WTC11 (cell line): ENCODE measurements at regions not wholly inside any gene's neighbourhood (a gene's known extent, or its start where the extent isn't known, plus 50 kb on each side); places are given as distances from the start of the nearest gene placed in this dataset.

Experiments used
- ATAC-seq: fragments of 200-7000 bp; cut with Tn5 transposase; 2 replicates; pipeline ENCODE4 v1.10.0; 2021; ENCODE audit warnings: mild to moderate bottlenecking, moderate library complexity
- CTCF ChIA-PET: fragments of 300-600 bp; sonication (Branson Sonifier 250); formaldehyde crosslinking; loops from one replicate; lab custom pipeline; 2021; ENCODE audit warnings: antibody characterized with exemption; lab: Charles Lee
- POLR2A ChIA-PET: fragments of 350-600 bp; sonication (Branson Sonifier 250); formaldehyde crosslinking; loops from one replicate; lab custom pipeline; 2021; ENCODE audit warnings: antibody characterized with exemption; lab: Charles Lee
- DNase-seq: peaks from one replicate; pipeline ENCODE4 v3.0.0; 2021; ENCODE audit warnings: low spot score
- H3K27ac Mint-ChIP-seq: 2 replicates; pipeline ENCODE4 v1.8.0; 2021; ENCODE audit warnings: mixed read lengths
- H3K27me3 Mint-ChIP-seq: 2 replicates; pipeline ENCODE4 v1.8.0; 2021; ENCODE audit warnings: low read depth, mild to moderate bottlenecking, moderate library complexity, mixed read lengths
- H3K36me3 Mint-ChIP-seq: 2 replicates; pipeline ENCODE4 v1.8.0; 2021; ENCODE audit warnings: mixed read lengths
- H3K4me1 Mint-ChIP-seq: 2 replicates; pipeline ENCODE4 v1.8.0; 2022; ENCODE audit warnings: mixed read lengths
- H3K4me3 Mint-ChIP-seq: 2 replicates; pipeline ENCODE4 v1.8.0; 2021; ENCODE audit warnings: mild to moderate bottlenecking, moderate library complexity, mixed read lengths
- H3K9me3 Mint-ChIP-seq: 2 replicates; pipeline ENCODE4 v1.8.0; 2021; ENCODE audit warnings: mixed read lengths
- FOXJ3 ChIP-seq: sonication (generic); formaldehyde crosslinking; IDR thresholded peaks from 2 replicates; pipeline ENCODE4 v1.9.0; 2021; ENCODE audit warnings: missing genetic modification reagents, mild to moderate bottlenecking, borderline replicate concordance
- GRHL2 ChIP-seq: fragments of 250-450 bp; sonication (Bioruptor Pico); IDR thresholded peaks from 2 replicates; pipeline ENCODE4 v1.8.0; 2022; ENCODE audit warnings: mild to moderate bottlenecking, moderate library complexity; ENCODE audit not compliant: insufficient replicate concordance, severe bottlenecking
- JAZF1 ChIP-seq: fragments of 250-450 bp; sonication (Bioruptor Pico); IDR thresholded peaks from 2 replicates; pipeline ENCODE4 v1.9.0; 2021; ENCODE audit warnings: moderate library complexity, mild to moderate bottlenecking, inconsistent platforms
- NFATC4 ChIP-seq: fragments of 250-450 bp; sonication (Bioruptor Pico); IDR thresholded peaks from 2 replicates; pipeline ENCODE4 v1.9.0; 2021; ENCODE audit warnings: mild to moderate bottlenecking
- NFE2L1 ChIP-seq: sonication (generic); formaldehyde crosslinking; IDR thresholded peaks from 2 replicates; pipeline ENCODE4 v1.8.1; 2023; ENCODE audit warnings: missing genetic modification reagents
- NFYB ChIP-seq: sonication (generic); formaldehyde crosslinking; conservative IDR thresholded peaks from 2 replicates; pipeline ENCODE4 v1.8.0; 2022; ENCODE audit warnings: low read depth, missing genetic modification reagents
- NR2C2 ChIP-seq: sonication (generic); formaldehyde crosslinking; IDR thresholded peaks from 2 replicates; pipeline ENCODE4 v1.8.0; 2022; ENCODE audit warnings: mild to moderate bottlenecking, missing genetic modification reagents
- TCF7 ChIP-seq: sonication (generic); formaldehyde crosslinking; IDR thresholded peaks from 2 replicates; pipeline ENCODE4 v1.8.0; 2022; ENCODE audit warnings: mild to moderate bottlenecking, low read depth, missing genetic modification reagents, moderate library complexity
- ZNF219 ChIP-seq: sonication (generic); formaldehyde crosslinking; IDR thresholded peaks from 2 replicates; pipeline ENCODE4 v1.8.0; 2023; ENCODE audit warnings: missing genetic modification reagents, mild to moderate bottlenecking, borderline replicate concordance
- TF ChIP-seq, protein P1 (sequence below): sonication (generic); formaldehyde crosslinking; IDR thresholded peaks from 2 replicates; pipeline ENCODE4 v1.8.1; 2023; ENCODE audit warnings: mild to moderate bottlenecking, missing genetic modification reagents, moderate library complexity
- TF ChIP-seq, protein P2 (sequence below): fragments of 250-450 bp; sonication (Bioruptor Pico); IDR thresholded peaks from 2 replicates; pipeline ENCODE4 v1.9.0; 2021; ENCODE audit warnings: mild to moderate bottlenecking
- TF ChIP-seq, protein P3 (sequence below): sonication (generic); formaldehyde crosslinking; IDR thresholded peaks from 2 replicates; pipeline ENCODE4 v1.8.1; 2022; ENCODE audit warnings: missing genetic modification reagents, borderline replicate concordance
- TF ChIP-seq, protein P4 (sequence below): sonication (generic); formaldehyde crosslinking; IDR thresholded peaks from 2 replicates; pipeline ENCODE4 v1.8.1; 2022; ENCODE audit warnings: low read depth, mild to moderate bottlenecking, moderate library complexity, missing genetic modification reagents, borderline replicate concordance
- TF ChIP-seq, protein P5 (sequence below): sonication (generic); formaldehyde crosslinking; IDR thresholded peaks from 2 replicates; pipeline ENCODE4 v1.8.1; 2023; ENCODE audit warnings: mild to moderate bottlenecking, moderate library complexity, missing genetic modification reagents
- TF ChIP-seq, protein P6 (sequence below): sonication (generic); formaldehyde crosslinking; IDR thresholded peaks from 2 replicates; pipeline ENCODE4 v1.8.1; 2023; ENCODE audit warnings: mild to moderate bottlenecking, missing genetic modification reagents
- TF ChIP-seq, protein P7 (sequence below): sonication (generic); formaldehyde crosslinking; IDR thresholded peaks from 2 replicates; pipeline ENCODE4 v1.8.1; 2023; ENCODE audit warnings: mild to moderate bottlenecking, missing genetic modification reagents, moderate library complexity
- TF ChIP-seq, protein P8 (sequence below): sonication (generic); formaldehyde crosslinking; conservative IDR thresholded peaks from 2 replicates; pipeline ENCODE4 v1.8.1; 2022; ENCODE audit warnings: mild to moderate bottlenecking, missing genetic modification reagents
- TF ChIP-seq, protein P9 (sequence below): fragments of 250-450 bp; sonication (Bioruptor Pico); IDR thresholded peaks from 2 replicates; pipeline ENCODE4 v1.9.0; 2021; ENCODE audit warnings: mild to moderate bottlenecking

DNA sequence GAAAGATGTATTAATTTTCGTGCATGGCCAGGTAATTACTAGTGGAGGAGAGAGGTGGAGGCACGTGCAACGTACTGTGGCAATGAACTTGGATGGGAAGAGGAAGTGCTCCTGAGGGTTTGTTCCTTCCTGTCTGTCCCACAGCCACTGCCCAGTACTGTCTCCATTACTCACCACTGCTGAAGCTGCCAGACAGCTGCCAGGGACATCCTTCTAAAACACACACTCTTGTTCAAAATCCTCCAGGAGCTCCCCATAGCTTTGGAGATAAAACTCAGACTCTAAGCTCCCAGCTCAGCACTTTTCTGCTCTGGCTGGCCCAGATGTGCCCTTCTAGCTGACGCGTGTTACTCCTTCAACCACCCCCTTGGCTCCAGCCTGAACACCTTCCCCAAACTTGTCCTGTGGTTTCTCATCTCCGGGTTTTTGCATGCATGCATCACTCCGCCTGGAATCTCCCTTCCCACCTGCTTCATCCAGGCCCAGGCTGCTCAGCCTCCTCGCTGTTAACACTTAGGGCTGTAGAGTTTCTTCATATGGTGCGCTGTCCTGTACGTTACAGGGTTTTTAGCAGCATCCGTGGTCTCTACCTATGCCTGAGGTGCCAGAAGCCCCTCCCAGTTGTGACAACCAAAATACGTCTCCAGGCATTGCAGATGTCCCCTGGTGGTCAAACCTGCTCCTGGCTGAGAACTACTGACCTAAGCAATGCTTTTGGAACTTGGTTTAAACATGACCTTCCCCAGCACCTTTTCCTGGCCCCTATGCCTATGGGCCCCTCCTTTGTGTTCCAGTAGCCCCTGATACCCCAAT, 69.5 kb downstream of the C11orf91 start:
- Mint-ChIP-seq H3K36me3 (peaks cover 19% of the 10 kb centered on the region), H3K27me3 (peaks cover 3% of the 10 kb centered on the region; the same call in 1 of the 2 replicates), H3K27ac (no peak overlapping the region), H3K9me3 (peaks cover 31% of the 10 kb centered on the region), H3K4me3 (no peak overlapping the region), H3K4me1 (peaks cover 7% of the 10 kb centered on the region)
- ATAC-seq (no peak), DNase-seq (no peak)
- POLR2A ChIA-PET, result no interaction called here
- CTCF ChIA-PET, result no interaction called here
- no peak for TF ChIP-seq NFYB (CRISPR knock-in tag)
- no peak for TF ChIP-seq NR2C2 (CRISPR knock-in tag)
- no peak for TF ChIP-seq ZNF219 (CRISPR knock-in tag)
- TF ChIP-seq, protein P1, sequence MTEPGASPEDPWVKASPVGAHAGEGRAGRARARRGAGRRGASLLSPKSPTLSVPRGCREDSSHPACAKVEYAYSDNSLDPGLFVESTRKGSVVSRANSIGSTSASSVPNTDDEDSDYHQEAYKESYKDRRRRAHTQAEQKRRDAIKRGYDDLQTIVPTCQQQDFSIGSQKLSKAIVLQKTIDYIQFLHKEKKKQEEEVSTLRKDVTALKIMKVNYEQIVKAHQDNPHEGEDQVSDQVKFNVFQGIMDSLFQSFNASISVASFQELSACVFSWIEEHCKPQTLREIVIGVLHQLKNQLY (CRISPR knock-in tag), result no peak
- no peak for TF ChIP-seq TCF7 (CRISPR knock-in tag)
- no peak for TF ChIP-seq NFE2L1 (CRISPR knock-in tag)
- TF ChIP-seq, protein P2, sequence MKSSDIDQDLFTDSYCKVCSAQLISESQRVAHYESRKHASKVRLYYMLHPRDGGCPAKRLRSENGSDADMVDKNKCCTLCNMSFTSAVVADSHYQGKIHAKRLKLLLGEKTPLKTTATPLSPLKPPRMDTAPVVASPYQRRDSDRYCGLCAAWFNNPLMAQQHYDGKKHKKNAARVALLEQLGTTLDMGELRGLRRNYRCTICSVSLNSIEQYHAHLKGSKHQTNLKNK, result no peak
- no peak for TF ChIP-seq FOXJ3 (CRISPR knock-in tag)
- TF ChIP-seq, protein P3, sequence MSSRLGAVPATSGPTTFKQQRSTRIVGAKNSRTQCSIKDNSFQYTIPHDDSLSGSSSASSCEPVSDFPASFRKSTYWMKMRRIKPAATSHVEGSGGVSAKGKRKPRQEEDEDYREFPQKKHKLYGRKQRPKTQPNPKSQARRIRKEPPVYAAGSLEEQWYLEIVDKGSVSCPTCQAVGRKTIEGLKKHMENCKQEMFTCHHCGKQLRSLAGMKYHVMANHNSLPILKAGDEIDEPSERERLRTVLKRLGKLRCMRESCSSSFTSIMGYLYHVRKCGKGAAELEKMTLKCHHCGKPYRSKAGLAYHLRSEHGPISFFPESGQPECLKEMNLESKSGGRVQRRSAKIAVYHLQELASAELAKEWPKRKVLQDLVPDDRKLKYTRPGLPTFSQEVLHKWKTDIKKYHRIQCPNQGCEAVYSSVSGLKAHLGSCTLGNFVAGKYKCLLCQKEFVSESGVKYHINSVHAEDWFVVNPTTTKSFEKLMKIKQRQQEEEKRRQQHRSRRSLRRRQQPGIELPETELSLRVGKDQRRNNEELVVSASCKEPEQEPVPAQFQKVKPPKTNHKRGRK (CRISPR knock-in tag), result no peak
- no peak for TF ChIP-seq NFATC4 (CRISPR knock-in tag)
- TF ChIP-seq, protein P4, sequence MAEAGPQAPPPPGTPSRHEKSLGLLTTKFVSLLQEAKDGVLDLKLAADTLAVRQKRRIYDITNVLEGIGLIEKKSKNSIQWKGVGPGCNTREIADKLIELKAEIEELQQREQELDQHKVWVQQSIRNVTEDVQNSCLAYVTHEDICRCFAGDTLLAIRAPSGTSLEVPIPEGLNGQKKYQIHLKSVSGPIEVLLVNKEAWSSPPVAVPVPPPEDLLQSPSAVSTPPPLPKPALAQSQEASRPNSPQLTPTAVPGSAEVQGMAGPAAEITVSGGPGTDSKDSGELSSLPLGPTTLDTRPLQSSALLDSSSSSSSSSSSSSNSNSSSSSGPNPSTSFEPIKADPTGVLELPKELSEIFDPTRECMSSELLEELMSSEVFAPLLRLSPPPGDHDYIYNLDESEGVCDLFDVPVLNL (CRISPR knock-in tag), result no peak
- TF ChIP-seq, protein P5, sequence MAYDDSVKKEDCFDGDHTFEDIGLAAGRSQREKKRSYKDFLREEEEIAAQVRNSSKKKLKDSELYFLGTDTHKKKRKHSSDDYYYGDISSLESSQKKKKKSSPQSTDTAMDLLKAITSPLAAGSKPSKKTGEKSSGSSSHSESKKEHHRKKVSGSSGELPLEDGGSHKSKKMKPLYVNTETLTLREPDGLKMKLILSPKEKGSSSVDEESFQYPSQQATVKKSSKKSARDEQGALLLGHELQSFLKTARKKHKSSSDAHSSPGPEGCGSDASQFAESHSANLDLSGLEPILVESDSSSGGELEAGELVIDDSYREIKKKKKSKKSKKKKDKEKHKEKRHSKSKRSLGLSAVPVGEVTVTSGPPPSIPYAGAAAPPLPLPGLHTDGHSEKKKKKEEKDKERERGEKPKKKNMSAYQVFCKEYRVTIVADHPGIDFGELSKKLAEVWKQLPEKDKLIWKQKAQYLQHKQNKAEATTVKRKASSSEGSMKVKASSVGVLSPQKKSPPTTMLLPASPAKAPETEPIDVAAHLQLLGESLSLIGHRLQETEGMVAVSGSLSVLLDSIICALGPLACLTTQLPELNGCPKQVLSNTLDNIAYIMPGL, result no peak
- TF ChIP-seq, protein P6, sequence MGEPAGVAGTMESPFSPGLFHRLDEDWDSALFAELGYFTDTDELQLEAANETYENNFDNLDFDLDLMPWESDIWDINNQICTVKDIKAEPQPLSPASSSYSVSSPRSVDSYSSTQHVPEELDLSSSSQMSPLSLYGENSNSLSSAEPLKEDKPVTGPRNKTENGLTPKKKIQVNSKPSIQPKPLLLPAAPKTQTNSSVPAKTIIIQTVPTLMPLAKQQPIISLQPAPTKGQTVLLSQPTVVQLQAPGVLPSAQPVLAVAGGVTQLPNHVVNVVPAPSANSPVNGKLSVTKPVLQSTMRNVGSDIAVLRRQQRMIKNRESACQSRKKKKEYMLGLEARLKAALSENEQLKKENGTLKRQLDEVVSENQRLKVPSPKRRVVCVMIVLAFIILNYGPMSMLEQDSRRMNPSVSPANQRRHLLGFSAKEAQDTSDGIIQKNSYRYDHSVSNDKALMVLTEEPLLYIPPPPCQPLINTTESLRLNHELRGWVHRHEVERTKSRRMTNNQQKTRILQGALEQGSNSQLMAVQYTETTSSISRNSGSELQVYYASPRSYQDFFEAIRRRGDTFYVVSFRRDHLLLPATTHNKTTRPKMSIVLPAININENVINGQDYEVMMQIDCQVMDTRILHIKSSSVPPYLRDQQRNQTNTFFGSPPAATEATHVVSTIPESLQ, result no peak
- TF ChIP-seq, protein P7, sequence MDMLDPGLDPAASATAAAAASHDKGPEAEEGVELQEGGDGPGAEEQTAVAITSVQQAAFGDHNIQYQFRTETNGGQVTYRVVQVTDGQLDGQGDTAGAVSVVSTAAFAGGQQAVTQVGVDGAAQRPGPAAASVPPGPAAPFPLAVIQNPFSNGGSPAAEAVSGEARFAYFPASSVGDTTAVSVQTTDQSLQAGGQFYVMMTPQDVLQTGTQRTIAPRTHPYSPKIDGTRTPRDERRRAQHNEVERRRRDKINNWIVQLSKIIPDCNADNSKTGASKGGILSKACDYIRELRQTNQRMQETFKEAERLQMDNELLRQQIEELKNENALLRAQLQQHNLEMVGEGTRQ, result no peak
- no peak for TF ChIP-seq GRHL2 (CRISPR knock-in tag)
- no peak for TF ChIP-seq JAZF1 (CRISPR knock-in tag)
- TF ChIP-seq, protein P8, sequence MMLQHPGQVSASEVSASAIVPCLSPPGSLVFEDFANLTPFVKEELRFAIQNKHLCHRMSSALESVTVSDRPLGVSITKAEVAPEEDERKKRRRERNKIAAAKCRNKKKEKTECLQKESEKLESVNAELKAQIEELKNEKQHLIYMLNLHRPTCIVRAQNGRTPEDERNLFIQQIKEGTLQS (CRISPR knock-in tag), result no peak
- TF ChIP-seq, protein P9, sequence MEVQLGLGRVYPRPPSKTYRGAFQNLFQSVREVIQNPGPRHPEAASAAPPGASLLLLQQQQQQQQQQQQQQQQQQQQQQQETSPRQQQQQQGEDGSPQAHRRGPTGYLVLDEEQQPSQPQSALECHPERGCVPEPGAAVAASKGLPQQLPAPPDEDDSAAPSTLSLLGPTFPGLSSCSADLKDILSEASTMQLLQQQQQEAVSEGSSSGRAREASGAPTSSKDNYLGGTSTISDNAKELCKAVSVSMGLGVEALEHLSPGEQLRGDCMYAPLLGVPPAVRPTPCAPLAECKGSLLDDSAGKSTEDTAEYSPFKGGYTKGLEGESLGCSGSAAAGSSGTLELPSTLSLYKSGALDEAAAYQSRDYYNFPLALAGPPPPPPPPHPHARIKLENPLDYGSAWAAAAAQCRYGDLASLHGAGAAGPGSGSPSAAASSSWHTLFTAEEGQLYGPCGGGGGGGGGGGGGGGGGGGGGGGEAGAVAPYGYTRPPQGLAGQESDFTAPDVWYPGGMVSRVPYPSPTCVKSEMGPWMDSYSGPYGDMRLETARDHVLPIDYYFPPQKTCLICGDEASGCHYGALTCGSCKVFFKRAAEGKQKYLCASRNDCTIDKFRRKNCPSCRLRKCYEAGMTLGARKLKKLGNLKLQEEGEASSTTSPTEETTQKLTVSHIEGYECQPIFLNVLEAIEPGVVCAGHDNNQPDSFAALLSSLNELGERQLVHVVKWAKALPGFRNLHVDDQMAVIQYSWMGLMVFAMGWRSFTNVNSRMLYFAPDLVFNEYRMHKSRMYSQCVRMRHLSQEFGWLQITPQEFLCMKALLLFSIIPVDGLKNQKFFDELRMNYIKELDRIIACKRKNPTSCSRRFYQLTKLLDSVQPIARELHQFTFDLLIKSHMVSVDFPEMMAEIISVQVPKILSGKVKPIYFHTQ (CRISPR knock-in tag), result no peak
